HG03095 (cell line): ENCODE measurements at regions not wholly inside any gene's neighbourhood (a gene's known extent, or its start where the extent isn't known, plus 50 kb on each side); places are given as distances from the start of the nearest gene placed in this dataset.
"Not testable (repeated sequence)": the region's sequence is repeated elsewhere in the genome, so short reads cannot be mapped to it uniquely, and the experiment has no call there.

Experiments used
- ATAC-seq: cut with Tn5 transposase; IDR thresholded peaks from one replicate; pipeline ENCODE4 v1.9.1; 2021; ENCODE audit warnings: moderate library complexity; ENCODE audit not compliant: unreplicated experiment

GRCh38 chr18:8987241-8987640, 115.3 kb upstream of the NDUFV2 start:
- no peak for ATAC-seq

GRCh38 chr18:8988260-8988871, 114.1 kb upstream of the NDUFV2 start:
- no peak for ATAC-seq

GRCh38 chr18:8989017-8989416, 113.5 kb upstream of the NDUFV2 start:
- no peak for ATAC-seq

- no peak for ATAC-seq
Measured at GRCh38 chr18:8989855-8990254, 112.6 kb upstream of the NDUFV2 start.

GRCh38 chr18:8990276-8991031, 112.0 kb upstream of the NDUFV2 start:
- ATAC-seq: no peak

- ATAC-seq: no peak
Measured at GRCh38 chr18:8991155-8991554, 111.3 kb upstream of the NDUFV2 start.

GRCh38 chr18:8992500-8992899, 110.0 kb upstream of the NDUFV2 start:
- ATAC-seq: not testable (repeated sequence)

GRCh38 chr18:8994603-8995002, 107.9 kb upstream of the NDUFV2 start:
- ATAC-seq: no peak

GRCh38 chr18:8995096-8995495, 107.4 kb upstream of the NDUFV2 start:
- ATAC-seq: no peak

- no peak for ATAC-seq
Measured at GRCh38 chr18:8996771-8997432, 105.6 kb upstream of the NDUFV2 start.

- no peak for ATAC-seq
Measured at GRCh38 chr18:8997634-8998033, 104.9 kb upstream of the NDUFV2 start.

- ATAC-seq: no peak
Measured at GRCh38 chr18:8998481-8999217, 103.8 kb upstream of the NDUFV2 start.

GRCh38 chr18:8999872-9000271, 102.6 kb upstream of the NDUFV2 start:
- ATAC-seq: no peak

GRCh38 chr18:9000733-9001132, 101.8 kb upstream of the NDUFV2 start:
- no peak for ATAC-seq

- no peak for ATAC-seq
Measured at GRCh38 chr18:9001209-9001608, 101.3 kb upstream of the NDUFV2 start.

- no peak for ATAC-seq
Measured at GRCh38 chr18:9003406-9004100, 98.9 kb upstream of the NDUFV2 start.

- ATAC-seq: not testable (repeated sequence)
Measured at GRCh38 chr18:9004308-9004707, 98.2 kb upstream of the NDUFV2 start.

- not testable (repeated sequence) for ATAC-seq
Measured at GRCh38 chr18:9007700-9008099, 94.8 kb upstream of the NDUFV2 start.

- ATAC-seq: no peak
Measured at GRCh38 chr18:9008200-9008708, 94.2 kb upstream of the NDUFV2 start.
